GM21717 (cell line): ENCODE measurements at regions not wholly inside any gene's neighbourhood (a gene's known extent, or its start where the extent isn't known, plus 50 kb on each side); places are given as distances from the start of the nearest gene placed in this dataset.
A peak's percentile ranks its signal among the peaks of the same experiment; 100 is the strongest.

Experiments
- ATAC-seq: cut with Tn5 transposase; IDR thresholded peaks from one replicate; pipeline ENCODE4 v1.9.1; 2021; ENCODE audit warnings: mild to moderate bottlenecking, moderate library complexity; ENCODE audit not compliant: unreplicated experiment

DNA sequence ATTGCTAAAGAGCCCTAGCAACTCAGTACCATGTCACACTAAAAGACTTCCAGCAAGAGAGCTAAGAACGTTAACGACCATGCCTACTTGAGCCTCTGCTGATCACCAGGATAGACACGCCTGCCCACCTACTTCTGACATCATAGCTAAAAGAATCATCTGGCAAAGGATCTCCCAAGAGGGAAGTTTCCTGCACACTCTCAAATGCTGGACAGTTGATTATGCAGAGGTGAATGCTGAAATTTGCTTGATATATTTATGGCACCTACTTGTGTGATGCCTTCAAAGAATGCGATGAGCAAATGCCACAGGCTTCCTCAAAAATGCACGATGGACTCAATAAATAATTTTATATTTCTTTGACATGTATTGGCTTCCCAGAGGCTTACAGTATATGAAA lies 113.6 kb downstream of the GALC start:
- ATAC-seq: no peak

DNA sequence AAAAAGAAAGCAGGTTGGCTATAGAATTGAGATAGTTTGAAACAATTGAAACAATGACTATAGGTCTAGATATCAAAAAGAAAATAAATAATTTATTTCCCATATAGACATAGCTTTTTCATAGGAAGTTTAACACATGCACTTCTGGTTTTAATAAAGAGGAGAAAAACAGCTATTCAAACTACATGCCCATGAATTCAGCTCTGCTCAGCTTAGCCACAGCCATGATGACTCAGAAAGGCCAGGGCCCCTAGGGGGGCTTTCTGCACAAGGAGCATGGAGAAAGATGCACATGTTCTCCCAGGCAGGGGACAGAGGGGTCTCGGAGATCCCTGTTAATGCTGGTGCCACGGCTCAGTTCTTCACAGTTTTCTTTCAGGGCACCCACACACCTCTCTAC lies 114.0 kb downstream of the GALC start:
- no peak for ATAC-seq

DNA sequence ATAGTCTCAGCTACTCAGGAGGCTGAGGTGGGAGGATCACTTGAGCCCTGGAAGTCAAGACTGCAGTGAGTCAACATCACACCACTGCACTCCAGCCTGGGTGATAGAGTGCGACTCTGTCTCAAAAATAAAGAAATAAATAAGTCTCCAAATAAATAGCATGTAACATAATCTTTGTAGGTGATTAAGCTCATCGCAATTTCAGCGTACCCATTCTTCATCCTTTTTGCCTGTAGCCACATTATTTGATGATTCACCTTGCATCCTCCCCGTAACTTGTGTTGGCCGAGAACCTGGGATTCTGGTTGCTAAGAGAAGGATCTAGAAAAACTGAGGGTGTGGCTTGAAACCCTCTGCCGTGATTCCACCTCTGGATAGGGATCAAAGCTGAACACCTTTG lies 115.1 kb downstream of the GALC start:
- ATAC-seq: no peak

DNA sequence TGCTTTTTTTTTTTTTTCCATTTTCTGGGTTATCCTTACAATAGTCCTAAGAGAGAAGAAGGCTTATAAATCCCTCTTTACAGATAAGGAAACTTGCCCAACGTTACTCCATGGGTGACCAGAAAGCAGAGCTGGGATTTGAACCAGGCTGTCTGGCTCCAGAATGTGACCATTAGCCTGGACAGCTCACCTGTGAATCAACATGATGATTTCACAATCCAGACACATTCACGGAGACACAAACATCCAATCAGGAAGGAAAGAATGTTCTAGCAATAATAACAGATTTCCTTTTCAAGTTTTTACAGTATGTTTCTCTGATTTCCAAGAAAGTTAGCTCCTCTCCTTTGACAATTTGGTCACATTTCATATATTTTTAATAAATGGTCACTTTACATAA lies 118.3 kb downstream of the GALC start:
- no peak for ATAC-seq

DNA sequence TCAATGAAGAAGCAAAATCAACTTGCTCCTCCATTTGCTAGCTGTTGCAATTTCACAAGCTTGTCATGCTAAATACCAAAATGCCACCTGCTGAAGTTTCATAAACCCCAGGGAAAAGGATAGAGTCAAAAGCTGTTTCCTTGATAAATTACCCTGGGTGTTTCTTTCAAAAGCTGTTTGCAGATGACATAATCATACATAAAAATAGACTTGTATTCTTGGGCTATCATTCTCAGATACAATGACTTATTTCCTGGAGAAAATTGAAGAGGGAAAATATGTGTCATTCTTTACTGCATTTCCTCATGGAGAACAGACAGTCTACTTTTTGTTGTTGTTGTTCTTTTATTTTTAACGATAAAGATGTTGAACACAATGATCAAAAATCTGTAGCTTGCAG lies 119.2 kb downstream of the GALC start:
- ATAC-seq: no peak

DNA sequence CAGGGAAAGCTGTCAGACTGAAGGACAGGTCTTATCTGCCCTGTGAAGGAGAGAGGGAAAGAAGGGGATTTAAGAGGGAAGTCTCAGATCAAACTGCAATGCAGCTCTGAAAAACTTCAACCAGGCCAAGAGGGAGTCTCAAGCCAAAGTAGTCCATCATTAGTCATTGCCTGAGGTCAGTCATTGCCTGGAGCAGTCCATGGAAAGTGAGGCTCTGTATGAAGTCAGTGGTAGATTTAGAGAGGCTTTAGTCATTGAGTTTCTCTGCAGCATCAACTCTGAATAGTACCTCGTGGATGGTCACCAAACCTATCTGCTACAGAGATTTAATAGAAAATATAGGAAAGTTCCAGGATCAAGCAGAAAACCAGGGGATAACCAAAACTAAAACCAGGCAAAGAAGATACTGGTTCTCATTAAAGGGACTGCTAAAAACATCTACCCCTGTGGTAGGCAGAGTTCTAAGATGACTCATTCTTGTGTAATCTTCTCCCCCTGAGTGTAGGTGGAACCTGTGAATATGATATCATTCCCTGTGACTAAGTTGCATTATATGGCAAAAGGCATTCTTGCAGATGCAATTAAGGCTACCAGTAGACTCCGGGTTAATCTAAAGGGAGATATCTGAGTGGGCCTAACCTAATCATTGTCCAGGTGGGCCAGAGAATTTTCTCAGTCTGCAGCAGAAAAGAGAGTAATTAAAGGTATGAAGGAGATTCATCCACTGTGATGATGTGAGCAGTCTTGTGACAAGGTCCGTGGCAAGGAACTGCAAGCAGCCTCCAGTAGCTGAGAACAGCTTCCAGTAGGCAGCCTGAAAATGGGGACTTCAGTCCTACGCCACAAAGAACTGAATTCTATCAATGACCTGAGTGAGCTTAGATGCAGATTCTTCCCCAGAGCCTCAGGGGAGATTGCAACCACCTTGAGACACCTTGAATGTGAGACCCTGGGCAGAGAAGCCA lies 123.1 kb downstream of the GALC start:
- peak; percentile 82 for ATAC-seq

DNA sequence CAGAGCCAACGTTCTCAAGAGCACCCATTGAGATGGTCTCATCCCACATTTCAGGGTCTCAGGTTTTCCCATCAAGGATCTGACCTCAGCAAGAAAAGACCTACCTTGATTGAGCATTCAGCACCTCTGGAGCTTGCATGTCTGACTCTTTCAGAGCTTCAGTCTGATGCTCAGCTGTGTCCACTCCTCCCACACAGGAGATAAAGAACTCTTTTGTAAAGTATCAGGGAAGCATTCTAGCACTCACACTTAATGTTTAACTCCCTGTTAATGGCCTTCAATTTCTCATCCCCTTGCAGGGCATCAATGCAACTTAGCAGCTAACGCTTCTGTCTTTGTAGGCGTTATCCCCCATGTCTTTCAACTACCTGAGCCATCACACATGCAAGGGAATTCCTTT lies 124.1 kb downstream of the GALC start:
- no peak for ATAC-seq

DNA sequence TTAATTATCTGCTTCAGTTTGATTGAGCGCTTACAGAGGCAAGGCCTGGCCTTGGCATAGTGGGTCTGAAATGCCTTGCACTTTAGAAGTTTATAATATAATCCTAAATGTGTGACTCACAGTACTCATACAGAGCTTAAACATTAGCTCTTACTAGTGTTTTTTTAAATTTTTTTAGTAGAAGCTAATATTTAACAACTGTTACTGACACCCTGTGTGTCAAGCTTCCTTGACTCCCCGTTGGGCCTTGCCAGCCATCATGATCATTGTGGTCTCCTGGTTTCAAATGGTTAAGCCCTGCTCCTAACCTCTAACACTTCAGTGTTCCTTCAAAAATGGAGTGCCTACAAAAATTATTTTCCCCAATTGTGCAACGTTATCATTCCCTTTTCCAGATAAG lies 126.9 kb downstream of the GALC start:
- ATAC-seq: no peak

DNA sequence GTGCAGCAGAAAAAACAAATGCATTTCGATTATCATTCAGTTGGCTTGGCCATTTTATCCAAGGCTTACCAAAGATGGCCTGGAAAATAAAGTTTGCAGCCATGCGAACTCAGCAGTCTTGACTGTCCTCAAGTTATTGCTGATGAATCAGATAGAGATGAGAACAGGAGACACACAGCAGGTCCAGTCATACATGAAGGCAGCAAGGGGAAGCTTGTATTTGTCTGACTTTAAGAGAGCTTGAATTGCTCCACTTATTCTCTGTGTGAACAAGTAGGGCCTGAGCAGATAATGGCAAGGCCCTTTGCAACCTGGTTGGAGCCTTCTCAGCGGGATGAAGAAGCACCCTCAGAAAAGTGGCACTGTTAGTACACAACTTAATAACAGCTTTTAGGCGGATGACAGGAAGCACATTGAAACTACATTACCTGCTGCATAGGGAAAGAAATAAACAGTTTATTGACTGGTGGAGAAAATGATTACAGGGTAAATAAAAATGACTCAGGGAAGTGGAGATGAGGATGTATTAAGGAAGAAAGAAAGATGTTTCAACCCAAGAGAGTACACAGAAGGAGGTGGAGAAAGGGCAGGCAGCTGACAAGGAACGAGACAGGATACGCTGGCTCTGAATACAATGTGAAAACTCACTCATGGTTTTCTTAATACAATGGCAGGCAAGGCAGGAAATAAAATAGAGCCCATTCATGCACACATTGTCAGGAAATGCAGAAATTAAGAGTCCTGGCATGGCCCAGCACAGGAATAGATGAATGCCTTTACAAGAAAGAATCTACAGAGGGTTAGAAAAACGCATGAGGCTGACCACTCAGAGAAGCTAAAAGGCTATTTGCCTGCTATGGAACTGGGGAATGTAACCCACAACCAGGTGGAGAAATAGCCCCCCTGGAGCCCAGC lies 128.4 kb downstream of the GALC start:
- ATAC-seq: no peak

DNA sequence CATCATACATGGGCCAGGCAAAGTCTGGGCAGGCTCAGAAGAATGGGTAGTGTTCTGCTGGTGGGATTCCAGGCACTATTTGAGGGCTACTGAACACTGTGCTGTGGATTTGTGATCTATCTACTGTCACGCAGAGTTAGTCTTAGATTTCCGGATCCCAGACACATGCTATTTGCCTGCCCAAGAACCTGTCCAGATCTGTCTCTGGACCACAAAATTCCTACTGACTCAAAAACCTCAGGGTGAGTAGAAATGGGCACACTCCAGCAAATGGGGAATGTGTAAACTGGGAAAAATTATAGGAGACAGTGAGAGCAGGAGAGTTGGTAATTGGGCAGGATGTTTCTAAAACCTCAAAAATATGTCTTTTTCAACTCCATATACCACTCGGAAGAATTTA lies 129.9 kb downstream of the GALC start:
- ATAC-seq: no peak

DNA sequence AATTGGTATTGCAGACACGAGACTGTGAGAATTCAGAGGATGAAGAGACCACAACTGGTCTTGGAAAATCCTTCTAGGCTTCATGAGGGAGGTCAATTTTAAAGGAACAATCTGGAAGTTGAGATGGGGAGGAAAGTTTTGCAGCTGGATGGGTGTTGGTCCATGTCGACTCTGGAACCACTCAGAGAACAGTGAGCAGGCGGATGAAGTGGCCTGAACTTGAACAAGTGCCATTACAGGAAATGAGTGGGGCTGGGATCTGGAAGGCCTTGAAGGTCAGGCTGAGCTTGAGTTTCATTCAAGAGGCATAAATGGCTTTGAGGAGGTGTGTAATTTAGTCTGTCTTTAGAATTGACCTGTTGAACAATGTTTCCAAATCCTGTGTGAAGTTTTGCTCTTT lies 140.9 kb downstream of the GALC start:
- ATAC-seq: no peak

DNA sequence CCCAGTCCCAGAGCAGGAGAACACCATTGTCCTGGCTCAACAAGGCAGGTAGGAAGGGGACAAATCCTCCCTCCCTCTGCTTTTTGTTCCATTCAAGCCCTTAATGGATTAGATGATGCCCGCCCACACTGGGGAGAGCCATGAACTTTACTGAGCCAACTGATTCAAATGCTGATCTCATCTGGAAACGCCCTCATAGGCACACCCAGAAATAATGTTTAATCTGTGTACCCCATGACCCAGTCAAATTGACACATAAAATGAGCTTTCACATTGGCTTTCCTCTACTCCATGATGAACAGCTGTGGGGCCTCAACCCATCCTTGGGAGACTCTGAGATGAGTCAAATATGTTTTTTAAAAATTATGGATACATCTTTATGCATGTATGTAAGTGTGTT lies 141.8 kb downstream of the GALC start:
- no peak for ATAC-seq

DNA sequence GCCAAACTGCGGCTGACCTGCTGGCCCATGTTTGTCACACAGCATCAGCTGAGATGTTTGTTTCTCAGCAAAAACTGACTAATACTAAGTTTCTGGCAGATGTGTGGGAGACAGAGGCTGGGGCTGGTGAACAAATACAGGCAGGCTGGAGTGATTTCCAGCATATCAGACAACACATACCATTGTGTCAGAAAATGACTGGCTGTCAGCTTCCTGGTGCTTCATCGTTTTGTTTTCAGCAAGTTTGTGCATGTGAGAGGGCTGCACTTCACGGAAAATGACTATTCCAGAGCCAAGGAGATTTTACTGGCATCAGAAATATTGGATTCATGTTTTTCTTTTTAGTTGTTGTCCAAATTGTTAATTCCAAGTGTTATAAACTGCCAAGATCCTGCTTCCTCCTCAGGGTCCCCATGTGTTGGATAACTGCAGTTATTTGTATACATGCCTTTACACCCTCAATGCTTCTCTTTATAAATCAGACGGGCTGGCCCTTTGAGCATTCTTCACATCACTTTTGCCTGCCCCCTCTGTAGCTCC lies 145.7 kb downstream of the GALC start:
- no peak for ATAC-seq

DNA sequence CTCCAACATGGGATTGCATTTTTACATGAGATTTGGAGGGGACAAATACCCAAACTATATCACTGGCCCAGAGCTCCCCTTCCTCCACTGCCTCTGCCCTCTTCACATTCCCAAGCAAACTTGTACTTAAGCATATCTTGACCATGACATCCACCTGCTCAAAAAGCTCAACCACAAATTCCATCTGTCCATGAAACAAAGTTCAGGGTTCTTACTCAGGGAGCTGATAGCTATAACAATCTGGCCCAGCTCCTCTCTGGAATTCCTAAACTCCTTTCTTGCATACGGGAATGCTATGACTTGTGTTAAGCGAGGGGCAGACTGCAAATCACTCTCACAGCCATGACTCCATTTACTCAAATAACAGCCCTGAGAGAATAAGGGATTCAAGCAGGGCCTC lies 152.1 kb downstream of the GALC start:
- ATAC-seq: no peak

DNA sequence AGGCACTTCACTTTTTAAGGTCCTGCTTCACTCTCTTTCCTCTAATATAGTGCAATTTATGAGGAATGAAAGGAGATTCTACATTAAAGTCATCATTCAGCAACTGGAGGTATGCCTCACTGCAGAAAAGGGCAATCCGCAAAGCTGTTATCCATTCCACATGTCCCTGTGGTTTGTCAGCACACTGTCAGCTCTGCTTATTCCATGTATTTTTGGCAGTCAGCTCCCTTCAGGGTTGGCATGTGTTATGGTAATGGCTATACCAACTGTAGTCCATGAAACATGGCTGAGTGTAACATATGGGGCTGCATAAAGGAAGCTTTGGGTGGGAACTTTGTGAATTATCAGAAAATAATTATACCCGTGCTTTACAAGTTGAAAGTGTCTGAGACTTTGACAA lies 154.1 kb downstream of the GALC start:
- no peak for ATAC-seq

DNA sequence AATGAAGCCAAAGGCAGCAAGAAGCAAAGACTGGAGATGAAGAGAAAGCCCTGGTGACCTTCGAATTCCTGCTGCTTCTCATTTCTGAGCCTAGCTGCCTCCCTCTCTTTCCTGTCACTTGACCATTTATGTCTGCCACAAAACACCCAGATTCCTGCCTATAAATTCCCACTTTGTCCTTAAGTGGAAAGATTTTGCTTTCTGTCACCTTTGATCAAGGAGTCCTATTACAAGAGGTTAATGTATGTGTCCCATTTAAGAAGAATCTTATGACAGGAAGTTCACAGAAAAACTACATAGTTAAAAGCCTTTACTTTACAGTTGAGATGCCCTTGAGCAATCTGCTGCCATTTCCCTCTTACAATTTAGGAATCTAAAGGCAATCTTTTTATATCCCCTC lies 155.7 kb downstream of the GALC start:
- no peak for ATAC-seq

DNA sequence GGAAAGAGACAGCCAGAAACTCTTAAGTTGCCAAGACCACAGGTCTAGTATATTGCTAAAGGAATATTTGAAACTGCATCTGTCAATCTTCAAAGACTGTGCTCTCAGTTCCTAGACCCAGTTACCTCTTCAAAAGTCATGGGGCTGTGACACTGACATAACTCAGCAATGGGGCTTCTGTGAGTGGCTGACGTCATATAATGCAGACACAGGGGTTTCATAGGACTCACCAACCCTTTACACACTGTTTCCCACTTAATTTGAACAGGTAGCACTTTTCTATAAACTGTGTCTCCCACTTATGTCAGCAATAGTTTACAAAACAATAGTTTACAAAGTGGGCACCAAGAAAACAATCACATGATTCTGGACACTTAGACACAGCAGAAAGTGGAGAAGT lies 158.4 kb downstream of the GALC start:
- no peak for ATAC-seq

DNA sequence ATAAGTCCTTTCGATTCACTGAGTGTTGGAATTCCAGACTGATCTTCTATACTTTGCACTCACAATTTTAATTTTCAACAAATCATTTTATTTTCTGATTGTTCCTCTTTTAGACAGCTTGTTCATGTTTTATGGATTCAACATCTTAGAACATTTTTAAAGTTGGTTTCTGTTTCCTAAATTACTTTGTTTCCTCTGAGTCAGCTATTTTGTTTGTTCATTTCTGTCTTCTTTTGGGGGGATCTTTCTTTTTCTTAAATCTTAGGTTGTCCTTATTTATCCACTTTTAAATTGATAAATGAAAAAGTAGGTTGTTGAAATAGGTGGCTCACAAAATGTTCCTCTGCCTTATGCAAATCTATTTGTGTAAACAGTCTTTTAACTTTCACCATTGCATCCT lies 160.0 kb downstream of the GALC start:
- no peak for ATAC-seq

DNA sequence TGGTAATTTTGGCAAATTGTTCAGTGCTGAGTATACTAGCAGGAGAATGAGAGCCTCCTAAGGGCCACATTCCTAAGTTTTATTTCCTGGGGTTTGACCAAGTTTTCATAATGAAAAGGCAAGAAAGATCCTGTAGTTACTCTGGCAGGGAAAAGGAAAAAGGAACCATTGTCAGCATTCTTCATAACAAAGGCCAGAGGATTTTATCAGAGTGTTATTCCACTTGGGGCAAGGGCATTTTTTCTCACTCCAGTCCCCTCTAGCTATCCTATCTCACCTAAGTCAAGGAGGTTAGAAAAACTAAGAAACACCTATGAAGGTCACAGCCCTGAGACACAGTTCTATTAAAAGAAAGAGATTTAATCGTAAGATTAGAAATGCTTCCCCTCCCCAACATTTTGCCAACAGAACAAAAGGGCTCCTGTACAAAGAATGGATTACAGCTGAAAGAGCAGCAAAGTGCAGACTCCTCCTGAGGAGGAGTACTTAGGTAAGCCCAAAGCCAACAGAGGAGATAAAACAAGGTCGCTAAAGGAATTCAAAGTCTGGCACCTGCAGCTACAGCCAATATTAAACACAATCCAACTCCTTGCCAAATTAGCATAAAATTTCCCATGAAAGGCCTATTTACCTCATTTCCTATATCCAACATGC lies 162.4 kb downstream of the GALC start:
- no peak for ATAC-seq

DNA sequence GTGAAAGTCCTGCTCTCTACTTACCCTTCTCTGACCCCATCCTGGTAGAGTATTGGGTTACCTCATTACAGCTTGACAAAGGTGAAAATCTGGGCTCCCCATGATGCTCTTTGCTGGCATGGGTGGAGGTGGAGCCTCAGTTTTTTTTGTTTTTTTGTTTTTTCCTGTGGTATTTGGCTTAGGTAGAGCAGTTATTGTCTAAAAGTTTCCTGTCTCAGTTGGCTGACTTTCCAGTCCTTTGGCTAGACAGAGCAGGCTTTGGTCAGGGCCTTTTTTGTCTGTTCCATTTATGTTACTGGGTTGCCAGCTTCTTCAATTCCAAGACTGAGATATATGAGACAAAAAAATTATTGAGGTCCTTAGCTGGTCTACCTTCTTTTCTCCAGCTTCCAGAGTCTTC lies 163.4 kb downstream of the GALC start:
- no peak for ATAC-seq

DNA sequence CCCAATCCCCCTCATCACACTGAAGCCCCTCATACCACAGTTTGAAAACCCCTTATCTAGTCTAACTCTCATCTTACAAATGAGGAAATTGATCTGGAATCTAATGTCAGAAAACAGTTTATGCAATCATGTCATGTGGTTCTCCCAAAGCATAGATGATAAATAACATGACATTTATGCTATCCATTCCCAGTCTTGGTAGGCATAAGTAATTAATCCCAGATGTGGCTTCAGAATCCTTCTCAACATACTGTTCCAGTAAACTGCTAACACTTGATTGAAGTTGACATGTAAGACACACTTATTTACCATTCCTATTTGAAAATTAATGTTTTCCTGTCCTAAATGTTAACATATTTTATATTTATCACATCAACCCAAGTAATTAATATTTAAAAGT lies 168.7 kb downstream of the GALC start:
- no peak for ATAC-seq
